Pancreas (tissue), 10 donors: ENCODE measurements at regions not wholly inside any gene's neighbourhood (a gene's known extent, or its start where the extent isn't known, plus 50 kb on each side); places are given as distances from the start of the nearest gene placed in this dataset.

Experiments
- ATAC-seq, 4 donors: fragments of 200-7000 bp; cut with Tn5 transposase; one replicate each; pipeline versions ENCODE4 v1.8.0 to v1.9.1; 2020; ENCODE audit warnings: mild to moderate bottlenecking in 4 of 4, moderate library complexity in 4 of 4
- DNase-seq, 6 donors: peaks; one replicate each; pipeline ENCODE4 v3.0.0-alpha.2; 2020
- FAIRE-seq: peaks from 2 replicates; lab custom pipeline; 2012; peaks lifted over from hg19 to GRCh38; lab: Jason Lieb, UNC
- H3K27ac ChIP-seq, 4 donors: fragments of 200-600 bp; sonication (generic); 1 replicate in 3 of 4; 2 replicates in 1 of 4; pipeline versions ENCODE4 v1.5.0 to v1.8.0; 2020
- H3K27me3 ChIP-seq, 4 donors: fragments of 200-600 bp; one replicate each; pipeline ENCODE4 v1.8.0; 2021
- H3K36me3 ChIP-seq, 3 donors: fragments of 200-600 bp; sonication (generic) in 1 of 3; one replicate each; pipeline versions ENCODE4 v1.5.0 to v1.8.0; 2020 to 2021
- H3K4me1 ChIP-seq, 3 donors: fragments of 200-600 bp; one replicate each; pipeline ENCODE4 v1.8.0; 2021
- H3K4me3 ChIP-seq, 4 donors: fragments of 200-600 bp; sonication (generic) in 2 of 4; one replicate each; pipeline versions ENCODE4 v1.5.0 to v1.8.0; 2020 to 2021
- H3K9me3 ChIP-seq, 4 donors: fragments of 200-600 bp; one replicate each; pipeline ENCODE4 v1.8.0; 2021
- WGBS, 2 donors: extraction: QIAGEN DNeasy Blood & Tissue Kit; methylation state at CpG; one replicate each; pipeline ENCODE4 v1.1.7; 2013; 5-methylcytosine and 5-hydroxymethylcytosine counted together
- intact Hi-C, 3 donors: fragments of 100-400 bp; cut with DNase I; formaldehyde crosslinking; loops; one replicate each; pipeline versions ENCODE4 v1.11.1 to v1.14.2; 2022
- TF ChIP-seq, protein P1 (sequence below), 4 donors: fragments of 200-600 bp; sonication (generic) in 3 of 4; IDR thresholded peaks; one replicate each; pipeline versions ENCODE4 v1.5.0 to v1.8.0; 2021; ENCODE audit warnings: antibody characterized with exemption in 4 of 4
- donor health status: healthy with polysubstance abuse.
- donor health status: DM: no; HTN: no; CAD: no; lungs with moderate emphysema.
- donor health status: DM: no; HTN: no; CAD: no.
- donor health status: control.
- donor health status: control.
- donor health status: Bipolar disorder and iron deficiency.
- donor health status: DM: yes; HTN: yes; CAD: no.
- donor health status: DM: no; HTN: no; CAD: no.
- donor health status: DM: no; HTN: no; CAD: no.
- donor health status: DM: yes; HTN: yes; CAD: no.

DNA sequence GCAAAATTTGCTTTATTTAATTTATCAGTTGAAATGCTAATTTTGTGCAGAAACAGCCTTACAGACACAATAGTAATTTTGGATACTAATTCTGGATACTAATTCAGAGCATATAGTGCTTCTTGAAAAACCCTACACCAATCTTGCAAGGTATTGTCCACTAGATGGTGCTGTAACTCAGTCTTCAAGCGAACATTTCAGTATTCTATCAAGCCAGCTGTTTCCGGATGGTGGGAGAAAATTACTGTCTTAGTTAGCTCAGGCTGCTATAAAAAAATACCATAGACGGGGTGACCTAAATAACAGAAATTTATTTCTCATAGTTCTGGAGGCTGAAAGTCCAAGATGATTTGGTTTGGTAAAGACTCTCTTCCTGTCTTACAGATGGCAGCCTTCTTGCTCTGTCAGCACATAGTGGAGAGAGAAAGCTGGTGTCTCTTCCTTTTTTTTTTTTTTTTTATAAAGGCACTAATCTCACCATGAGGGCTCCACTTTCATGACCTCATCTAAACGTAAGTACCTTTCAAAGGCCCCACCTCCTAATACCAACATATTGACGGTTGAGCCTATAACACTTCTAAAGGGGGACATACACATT lies 1306.5 kb upstream of the CDH9 start:
- H3K4me1 ChIP-seq = no peaks in the 10 kb centered on the region

DNA sequence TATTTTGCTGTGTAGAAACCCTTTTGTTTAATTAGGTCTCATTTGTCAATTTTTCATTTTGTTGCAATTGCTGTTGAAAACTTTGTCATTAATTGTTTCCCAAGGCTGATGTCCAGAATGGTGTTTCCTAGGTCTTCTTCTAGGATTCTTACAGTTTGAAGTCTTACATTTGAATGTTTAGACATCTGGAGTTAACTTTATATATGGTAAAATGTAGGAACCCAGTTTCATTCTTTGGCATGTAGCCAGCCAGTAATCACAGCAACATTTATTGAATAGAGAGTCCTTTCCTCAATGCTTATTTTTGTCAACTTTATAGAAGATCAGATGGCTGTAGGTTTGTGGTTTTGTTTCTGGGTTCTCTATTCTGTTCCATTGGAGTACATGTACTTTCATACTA lies 1290.8 kb upstream of the CDH9 start:
- H3K4me1 ChIP-seq = no peaks in the 10 kb centered on the region
- DNase-seq (no peak), FAIRE-seq (no peak), ATAC-seq (no peak)
- H3K27me3 ChIP-seq = no peaks in the 10 kb centered on the region
- H3K36me3 ChIP-seq = no peaks in the 10 kb centered on the region
- TF ChIP-seq, protein P1, sequence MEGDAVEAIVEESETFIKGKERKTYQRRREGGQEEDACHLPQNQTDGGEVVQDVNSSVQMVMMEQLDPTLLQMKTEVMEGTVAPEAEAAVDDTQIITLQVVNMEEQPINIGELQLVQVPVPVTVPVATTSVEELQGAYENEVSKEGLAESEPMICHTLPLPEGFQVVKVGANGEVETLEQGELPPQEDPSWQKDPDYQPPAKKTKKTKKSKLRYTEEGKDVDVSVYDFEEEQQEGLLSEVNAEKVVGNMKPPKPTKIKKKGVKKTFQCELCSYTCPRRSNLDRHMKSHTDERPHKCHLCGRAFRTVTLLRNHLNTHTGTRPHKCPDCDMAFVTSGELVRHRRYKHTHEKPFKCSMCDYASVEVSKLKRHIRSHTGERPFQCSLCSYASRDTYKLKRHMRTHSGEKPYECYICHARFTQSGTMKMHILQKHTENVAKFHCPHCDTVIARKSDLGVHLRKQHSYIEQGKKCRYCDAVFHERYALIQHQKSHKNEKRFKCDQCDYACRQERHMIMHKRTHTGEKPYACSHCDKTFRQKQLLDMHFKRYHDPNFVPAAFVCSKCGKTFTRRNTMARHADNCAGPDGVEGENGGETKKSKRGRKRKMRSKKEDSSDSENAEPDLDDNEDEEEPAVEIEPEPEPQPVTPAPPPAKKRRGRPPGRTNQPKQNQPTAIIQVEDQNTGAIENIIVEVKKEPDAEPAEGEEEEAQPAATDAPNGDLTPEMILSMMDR (IDR thresholded peaks at IDR 0.05) = no peak
- H3K27ac ChIP-seq = no peak overlapping the region
- intact Hi-C loops = no loop called here
- H3K4me3 ChIP-seq = no peak overlapping the region
- H3K9me3 ChIP-seq = peaks cover 0 to 3% (median 0%) of the 10 kb centered on the region in 4 donors

More for the DNA sequence above, 1306.5 kb upstream of the CDH9 start:
- intact Hi-C loops = no loop called here
- H3K27me3 ChIP-seq = no peaks in the 10 kb centered on the region
- no peak overlapping the region for H3K27ac ChIP-seq
- no peaks in the 10 kb centered on the region for H3K36me3 ChIP-seq
- WGBS, 2 donors = 32 to 37% methylated on average over 5 of the region's 5 CpGs
- H3K4me3 ChIP-seq = no peak overlapping the region
- DNase-seq = no peak
- TF ChIP-seq, protein P1 (IDR thresholded peaks at IDR 0.05) = peak in 3 of 4 donors; percentile 8 to 20 (median 20)
- no peak for FAIRE-seq
- no peaks in the 10 kb centered on the region for H3K9me3 ChIP-seq
- peak in 2 of 4 donors; percentile 44 to 61 for ATAC-seq

DNA sequence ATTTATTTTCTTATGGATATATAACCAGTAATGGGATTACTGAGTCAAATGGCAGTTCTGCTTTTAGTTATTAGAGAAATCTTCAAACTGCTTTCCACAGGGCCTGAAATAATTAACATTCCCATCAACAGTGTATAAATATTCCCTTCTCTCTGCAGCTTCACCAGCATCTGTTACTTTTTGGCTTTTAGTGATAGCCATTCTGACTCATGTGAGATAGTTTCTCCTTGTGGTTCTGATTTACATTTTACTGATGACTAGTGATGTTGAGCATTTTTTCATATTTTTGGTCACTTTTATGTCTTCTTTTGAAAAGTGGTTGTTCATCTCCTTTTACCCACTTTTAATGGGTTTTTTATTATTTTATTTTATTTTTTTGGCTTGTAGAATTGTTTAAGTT lies 1290.3 kb upstream of the CDH9 start:
- Histone ChIP-seq H3K4me1 (no peaks in the 10 kb centered on the region), H3K9me3 (peaks cover 0 to 3% (median 0%) of the 10 kb centered on the region in 4 donors), H3K4me3 (no peak overlapping the region), H3K27ac (no peak overlapping the region), H3K36me3 (no peaks in the 10 kb centered on the region), H3K27me3 (no peaks in the 10 kb centered on the region)
- no peak for DNase-seq
- intact Hi-C loops = no loop called here
- no peak for ATAC-seq
- FAIRE-seq = no peak
- TF ChIP-seq, protein P1 (IDR thresholded peaks at IDR 0.05) = no peak

DNA sequence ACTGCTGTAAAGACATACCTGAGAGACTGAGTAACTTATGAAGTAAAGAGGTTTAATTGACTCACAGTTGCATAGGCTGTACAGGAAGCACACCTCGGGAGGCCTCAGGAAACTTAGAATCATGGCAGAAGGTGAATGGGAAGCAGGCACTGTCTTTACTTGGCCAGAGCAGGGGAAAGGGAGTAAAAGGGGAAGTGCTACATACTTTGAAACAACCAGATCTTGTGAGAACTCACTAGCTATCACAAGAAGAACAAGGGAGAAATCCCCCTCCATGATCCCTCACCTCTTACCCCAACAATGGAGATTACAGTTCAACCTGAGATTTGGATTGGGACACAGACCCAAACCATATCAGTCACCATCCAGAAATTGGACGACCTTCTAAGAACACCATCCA lies 1285.8 kb upstream of the CDH9 start:
- Histone ChIP-seq H3K4me3 (no peak overlapping the region), H3K4me1 (no peaks in the 10 kb centered on the region), H3K27me3 (no peaks in the 10 kb centered on the region), H3K36me3 (no peaks in the 10 kb centered on the region), H3K9me3 (no peaks in the 10 kb centered on the region), H3K27ac (no peak overlapping the region)
- intact Hi-C loops = no loop called here
- 35 to 53% methylated on average over 2 of the region's 2 CpGs for WGBS, 2 donors
- FAIRE-seq (no peak), ATAC-seq (no peak), DNase-seq (no peak)
- TF ChIP-seq, protein P1 (IDR thresholded peaks at IDR 0.05) = no peak

DNA sequence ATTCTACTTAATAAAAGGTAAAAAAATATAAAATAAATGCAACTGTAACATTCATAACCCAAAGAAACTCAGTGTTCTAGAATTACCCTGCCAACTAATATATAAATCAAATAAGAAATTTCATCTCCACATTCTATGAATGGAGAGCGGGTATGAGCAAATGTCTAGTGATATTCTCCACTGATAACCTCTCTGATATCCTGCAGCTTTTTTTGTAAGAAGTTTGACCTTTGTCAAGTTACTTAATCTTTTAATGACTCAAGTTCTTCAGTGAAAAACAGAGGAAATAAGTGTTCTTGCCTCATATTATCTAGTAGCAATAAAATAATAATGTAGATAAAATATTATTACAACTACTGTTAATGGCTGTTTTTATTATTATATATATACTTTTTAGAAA lies 1275.6 kb upstream of the CDH9 start:
- Histone ChIP-seq H3K9me3 (no peaks in the 10 kb centered on the region), H3K4me1 (no peaks in the 10 kb centered on the region), H3K27ac (no peak overlapping the region), H3K4me3 (no peak overlapping the region), H3K36me3 (no peaks in the 10 kb centered on the region), H3K27me3 (no peaks in the 10 kb centered on the region)
- WGBS, 2 donors = 41 to 45% methylated on average over 1 of the region's 1 CpG
- DNase-seq = no peak
- intact Hi-C loops = no loop called here
- ATAC-seq = no peak
- no peak for FAIRE-seq
- TF ChIP-seq, protein P1 (IDR thresholded peaks at IDR 0.05) = no peak
